Pancreas (tissue), 10 donors: ENCODE measurements at regions not wholly inside any gene's neighbourhood (a gene's known extent, or its start where the extent isn't known, plus 50 kb on each side); places are given as distances from the start of the nearest gene placed in this dataset.
A peak's percentile ranks its signal among the peaks of the same experiment; 100 is the strongest.

Source experiments
- ATAC-seq, 4 donors: fragments of 200-7000 bp; cut with Tn5 transposase; one replicate each; pipeline versions ENCODE4 v1.8.0 to v1.9.1; 2020; ENCODE audit warnings: mild to moderate bottlenecking in 4 of 4, moderate library complexity in 4 of 4
- DNase-seq, 6 donors: peaks; one replicate each; pipeline ENCODE4 v3.0.0-alpha.2; 2020
- FAIRE-seq: peaks from 2 replicates; lab custom pipeline; 2012; peaks lifted over from hg19 to GRCh38; lab: Jason Lieb, UNC
- H3K27ac ChIP-seq, 4 donors: fragments of 200-600 bp; sonication (generic); 1 replicate in 3 of 4; 2 replicates in 1 of 4; pipeline versions ENCODE4 v1.5.0 to v1.8.0; 2020
- H3K27me3 ChIP-seq, 4 donors: fragments of 200-600 bp; one replicate each; pipeline ENCODE4 v1.8.0; 2021
- H3K36me3 ChIP-seq, 3 donors: fragments of 200-600 bp; sonication (generic) in 1 of 3; one replicate each; pipeline versions ENCODE4 v1.5.0 to v1.8.0; 2020 to 2021
- H3K4me1 ChIP-seq, 3 donors: fragments of 200-600 bp; one replicate each; pipeline ENCODE4 v1.8.0; 2021
- H3K4me3 ChIP-seq, 4 donors: fragments of 200-600 bp; sonication (generic) in 2 of 4; one replicate each; pipeline versions ENCODE4 v1.5.0 to v1.8.0; 2020 to 2021
- H3K9me3 ChIP-seq, 4 donors: fragments of 200-600 bp; one replicate each; pipeline ENCODE4 v1.8.0; 2021
- WGBS, 2 donors: extraction: QIAGEN DNeasy Blood & Tissue Kit; methylation state at CpG; one replicate each; pipeline ENCODE4 v1.1.7; 2013; 5-methylcytosine and 5-hydroxymethylcytosine counted together
- intact Hi-C, 3 donors: fragments of 100-400 bp; cut with DNase I; formaldehyde crosslinking; loops; one replicate each; pipeline versions ENCODE4 v1.11.1 to v1.14.2; 2022
- TF ChIP-seq, protein P1 (sequence below), 4 donors: fragments of 200-600 bp; sonication (generic) in 3 of 4; IDR thresholded peaks; one replicate each; pipeline versions ENCODE4 v1.5.0 to v1.8.0; 2021; ENCODE audit warnings: antibody characterized with exemption in 4 of 4
- donor health status: healthy with polysubstance abuse.
- donor health status: DM: no; HTN: no; CAD: no; lungs with moderate emphysema.
- donor health status: DM: no; HTN: no; CAD: no.
- donor health status: control.
- donor health status: control.
- donor health status: Bipolar disorder and iron deficiency.
- donor health status: DM: yes; HTN: yes; CAD: no.
- donor health status: DM: no; HTN: no; CAD: no.
- donor health status: DM: no; HTN: no; CAD: no.
- donor health status: DM: yes; HTN: yes; CAD: no.

DNA sequence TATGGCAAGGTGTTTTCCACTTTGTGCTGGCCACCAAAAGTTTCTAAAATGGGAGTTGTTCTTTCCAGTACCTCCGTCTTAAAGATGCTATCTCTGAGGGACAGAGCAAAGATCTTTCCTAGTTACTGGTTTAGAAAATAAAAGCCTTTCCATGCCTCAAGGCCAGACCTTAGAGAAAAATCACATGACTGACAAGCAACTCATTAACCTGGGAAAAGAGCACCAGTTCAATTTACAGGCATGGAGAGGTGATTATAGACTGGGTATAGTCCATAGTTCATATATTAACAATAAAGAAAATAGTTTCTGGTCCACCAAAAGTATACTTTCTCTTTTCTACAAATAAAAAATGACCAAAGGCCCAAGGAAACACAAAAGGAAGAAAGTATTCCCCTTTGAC lies 230.7 kb downstream of the TOX3 start:
- FAIRE-seq: no peak
- TF ChIP-seq, protein P1, sequence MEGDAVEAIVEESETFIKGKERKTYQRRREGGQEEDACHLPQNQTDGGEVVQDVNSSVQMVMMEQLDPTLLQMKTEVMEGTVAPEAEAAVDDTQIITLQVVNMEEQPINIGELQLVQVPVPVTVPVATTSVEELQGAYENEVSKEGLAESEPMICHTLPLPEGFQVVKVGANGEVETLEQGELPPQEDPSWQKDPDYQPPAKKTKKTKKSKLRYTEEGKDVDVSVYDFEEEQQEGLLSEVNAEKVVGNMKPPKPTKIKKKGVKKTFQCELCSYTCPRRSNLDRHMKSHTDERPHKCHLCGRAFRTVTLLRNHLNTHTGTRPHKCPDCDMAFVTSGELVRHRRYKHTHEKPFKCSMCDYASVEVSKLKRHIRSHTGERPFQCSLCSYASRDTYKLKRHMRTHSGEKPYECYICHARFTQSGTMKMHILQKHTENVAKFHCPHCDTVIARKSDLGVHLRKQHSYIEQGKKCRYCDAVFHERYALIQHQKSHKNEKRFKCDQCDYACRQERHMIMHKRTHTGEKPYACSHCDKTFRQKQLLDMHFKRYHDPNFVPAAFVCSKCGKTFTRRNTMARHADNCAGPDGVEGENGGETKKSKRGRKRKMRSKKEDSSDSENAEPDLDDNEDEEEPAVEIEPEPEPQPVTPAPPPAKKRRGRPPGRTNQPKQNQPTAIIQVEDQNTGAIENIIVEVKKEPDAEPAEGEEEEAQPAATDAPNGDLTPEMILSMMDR (IDR thresholded peaks at IDR 0.05): no peak
- no peak for DNase-seq
- Histone ChIP-seq H3K9me3 (no peaks in the 10 kb centered on the region), H3K4me3 (no peak overlapping the region), H3K27me3 (no peaks in the 10 kb centered on the region), H3K36me3 (no peaks in the 10 kb centered on the region), H3K4me1 (peaks cover 0 to 2% (median 0%) of the 10 kb centered on the region in 3 donors), H3K27ac (no peak overlapping the region)
- intact Hi-C loops: no loop called here
- WGBS, 2 donors: 29 to 40% methylated on average over 1 of the region's 1 CpG
- peak in 3 of 4 donors; percentile 20 to 72 (median 42) for ATAC-seq

DNA sequence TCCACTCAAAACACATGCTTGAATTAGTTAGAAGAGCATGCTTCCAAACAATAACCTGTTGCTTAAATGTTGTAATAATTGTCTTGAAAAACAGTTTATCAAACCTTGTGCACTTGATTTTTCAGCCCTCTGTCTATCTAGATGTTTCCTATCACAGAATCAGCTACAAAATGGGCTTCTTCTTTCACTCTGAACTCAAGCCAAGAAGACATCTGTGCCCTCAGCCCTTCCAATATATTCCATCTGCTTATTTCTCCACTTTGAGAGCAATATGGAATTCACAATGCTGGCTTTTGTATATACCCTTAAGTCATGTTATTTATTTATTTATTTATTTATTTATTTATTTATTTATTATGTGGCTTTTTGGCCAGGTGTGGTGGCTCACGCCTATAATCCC lies 234.2 kb downstream of the TOX3 start:
- intact Hi-C loops: no loop called here
- DNase-seq (no peak), FAIRE-seq (no peak), ATAC-seq (no peak)
- no peak overlapping the region for H3K4me3 ChIP-seq
- no peaks in the 10 kb centered on the region for H3K27me3 ChIP-seq
- no peaks in the 10 kb centered on the region for H3K36me3 ChIP-seq
- TF ChIP-seq, protein P1 (IDR thresholded peaks at IDR 0.05): no peak
- H3K9me3 ChIP-seq: no peaks in the 10 kb centered on the region
- 91 to 100% methylated on average over 1 of the region's 1 CpG for WGBS, 2 donors
- no peak overlapping the region for H3K27ac ChIP-seq
- peaks cover 0 to 6% (median 0%) of the 10 kb centered on the region in 3 donors for H3K4me1 ChIP-seq

DNA sequence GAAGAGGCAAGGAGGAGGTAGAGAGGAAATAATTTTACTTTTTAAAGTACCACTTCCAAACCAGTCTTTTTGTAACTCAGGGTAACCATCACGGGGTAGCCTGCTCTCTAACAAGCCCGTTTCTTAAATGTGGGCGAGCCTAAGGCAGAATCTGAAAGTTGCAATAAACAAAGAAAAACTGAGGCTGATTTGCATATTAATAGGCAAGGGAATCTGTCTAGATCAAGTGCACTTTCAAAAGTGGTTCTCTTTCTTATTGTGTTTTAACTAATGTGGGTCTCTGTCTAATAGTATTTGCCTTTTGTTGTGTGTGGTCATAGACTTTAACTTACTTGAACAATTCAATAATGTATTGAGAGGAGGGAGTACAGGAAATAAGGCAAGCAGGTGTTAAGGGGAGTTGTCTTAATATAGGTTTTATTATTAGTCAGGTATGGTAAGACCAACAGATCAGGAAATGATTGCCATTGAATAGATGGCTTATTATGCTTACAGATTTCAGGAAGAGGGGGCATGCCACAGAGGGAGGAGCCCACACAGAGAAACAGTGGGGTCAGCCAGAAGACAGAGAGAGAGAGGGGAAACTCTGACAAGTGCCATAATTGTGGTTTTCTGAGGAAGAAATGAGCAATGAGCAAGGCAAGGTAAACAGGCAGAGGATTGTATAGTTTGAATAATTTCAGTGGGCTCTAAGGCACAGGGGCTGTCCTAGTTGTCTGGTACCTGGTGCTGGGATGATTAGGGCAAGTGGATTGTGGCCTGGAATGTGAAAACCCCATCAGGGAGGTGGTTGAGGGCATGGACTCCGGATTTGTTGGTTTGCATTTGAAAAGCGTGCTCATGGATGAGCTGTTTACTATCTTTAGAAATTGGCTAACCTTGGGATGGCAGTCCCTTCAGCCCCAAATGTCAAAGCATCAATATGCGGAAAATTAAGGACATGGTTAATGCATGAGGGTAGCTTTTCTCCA lies 237.2 kb downstream of the TOX3 start:
- peaks cover 0 to 6% (median 0%) of the 10 kb centered on the region in 3 donors for H3K4me1 ChIP-seq
- H3K4me3 ChIP-seq: no peak overlapping the region
- no peak overlapping the region for H3K27ac ChIP-seq
- H3K36me3 ChIP-seq: no peaks in the 10 kb centered on the region
- TF ChIP-seq, protein P1 (IDR thresholded peaks at IDR 0.05): no peak
- ATAC-seq (no peak), DNase-seq (no peak), FAIRE-seq (no peak)
- no peaks in the 10 kb centered on the region for H3K27me3 ChIP-seq
- 84 to 86% methylated on average over 6 of the region's 6 CpGs for WGBS, 2 donors
- H3K9me3 ChIP-seq: no peaks in the 10 kb centered on the region
- intact Hi-C loops: no loop called here

DNA sequence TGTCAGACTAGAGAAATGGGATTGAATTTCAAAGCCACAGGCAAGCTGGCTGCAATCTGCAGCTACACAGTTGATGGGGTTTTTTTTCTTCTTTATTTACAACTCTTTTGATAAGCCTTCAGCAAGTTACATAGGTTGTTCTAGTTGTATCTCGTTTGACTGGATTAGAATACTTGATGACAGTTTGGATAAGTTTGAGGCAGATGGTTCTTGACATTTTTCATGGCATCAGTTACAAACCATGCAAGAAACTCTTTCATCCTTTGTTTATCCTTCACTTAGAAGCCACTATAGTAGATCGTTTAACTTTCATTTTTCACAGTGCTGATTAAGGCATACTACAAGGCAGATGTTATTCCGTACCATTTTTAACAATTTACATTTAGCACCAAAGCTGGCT lies 238.9 kb downstream of the TOX3 start:
- Histone ChIP-seq H3K9me3 (no peaks in the 10 kb centered on the region), H3K36me3 (no peaks in the 10 kb centered on the region), H3K27ac (no peak overlapping the region), H3K27me3 (no peaks in the 10 kb centered on the region), H3K4me1 (peaks cover 0 to 6% (median 0%) of the 10 kb centered on the region in 3 donors), H3K4me3 (no peak overlapping the region)
- peak in 1 of 4 donors; percentile 39 for ATAC-seq
- WGBS, 2 donors: 2 to 3% methylated on average over 3 of the region's 3 CpGs
- TF ChIP-seq, protein P1 (IDR thresholded peaks at IDR 0.05): no peak
- no peak for DNase-seq
- intact Hi-C loops: no loop called here
- FAIRE-seq: no peak

DNA sequence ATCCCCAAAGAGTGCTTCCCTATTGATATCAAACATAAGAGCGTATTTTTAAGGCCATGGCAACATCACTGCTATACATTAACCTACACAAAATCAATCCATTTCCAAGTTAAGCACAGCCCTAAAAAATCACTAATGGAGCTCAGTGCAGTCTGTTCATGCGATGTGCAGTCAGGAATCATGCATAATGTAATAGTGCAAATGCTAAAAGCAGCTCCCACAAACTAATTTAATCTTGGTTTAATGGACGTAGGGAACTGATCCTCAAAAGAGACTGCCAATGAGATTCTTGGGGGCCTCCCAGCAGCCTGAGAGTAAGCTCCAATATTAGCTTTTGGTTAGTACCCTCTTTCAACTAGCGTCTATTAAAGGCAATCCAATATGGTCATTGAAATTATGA lies 245.9 kb downstream of the TOX3 start:
- Histone ChIP-seq H3K27ac (no peak overlapping the region), H3K4me3 (no peak overlapping the region), H3K4me1 (peaks cover 0 to 4% (median 0%) of the 10 kb centered on the region in 3 donors), H3K27me3 (no peaks in the 10 kb centered on the region), H3K9me3 (no peaks in the 10 kb centered on the region), H3K36me3 (no peaks in the 10 kb centered on the region)
- FAIRE-seq (no peak), ATAC-seq (no peak), DNase-seq (no peak)
- intact Hi-C loops: no loop called here
- 83 to 86% methylated on average over 4 of the region's 4 CpGs for WGBS, 2 donors
- TF ChIP-seq, protein P1 (IDR thresholded peaks at IDR 0.05): no peak
